ENCODE measurements at regions not wholly inside any gene's neighbourhood (a gene's known extent, or its start where the extent isn't known, plus 50 kb on each side); places are given as distances from the start of the nearest gene placed in this dataset.
"Not testable (repeated sequence)": the region's sequence is repeated elsewhere in the genome, so short reads cannot be mapped to it uniquely, and the experiment has no call there.

- no peak for DNase-seq (ENCODE audit: low read depth)
These were observed 1628.6 kb downstream of the CDH8 start for GRCh38 chr16:60407606-60408005.

- no peak for DNase-seq (ENCODE audit: low read depth)
These were observed 1629.2 kb downstream of the CDH8 start for GRCh38 chr16:60407034-60407433.

GRCh38 chr16:60405286-60405685 is 1631.0 kb downstream of the CDH8 start:
- no peak for DNase-seq (ENCODE audit: low read depth)

GRCh38 chr16:60404401-60404800 is 1631.8 kb downstream of the CDH8 start:
- DNase-seq (ENCODE audit: low read depth): no peak

GRCh38 chr16:60402941-60403340 is 1633.3 kb downstream of the CDH8 start:
- not testable (repeated sequence) for DNase-seq (ENCODE audit: low read depth)

- no peak for DNase-seq (ENCODE audit: low read depth)
These were observed 1643.9 kb downstream of the CDH8 start for GRCh38 chr16:60392380-60392779.

GRCh38 chr16:60371591-60371990 is 1637.5 kb upstream of the GOT2 start:
- no peak for DNase-seq (ENCODE audit: low read depth)

- no peak for DNase-seq (ENCODE audit: low read depth)
These were observed 1633.6 kb upstream of the GOT2 start for GRCh38 chr16:60367739-60368138.

- no peak for DNase-seq (ENCODE audit: low read depth)
These were observed 1629.5 kb upstream of the GOT2 start for GRCh38 chr16:60363566-60363965.

GRCh38 chr16:60359866-60360265 is 1625.8 kb upstream of the GOT2 start:
- DNase-seq (ENCODE audit: low read depth): not testable (repeated sequence)

GRCh38 chr16:60359412-60359811 is 1625.3 kb upstream of the GOT2 start:
- not testable (repeated sequence) for DNase-seq (ENCODE audit: low read depth)

- not testable (repeated sequence) for DNase-seq (ENCODE audit: low read depth)
These were observed 1623.9 kb upstream of the GOT2 start for GRCh38 chr16:60357876-60358522.

- DNase-seq (ENCODE audit: low read depth): no peak
These were observed 1612.1 kb upstream of the GOT2 start for GRCh38 chr16:60346256-60346655.

GRCh38 chr16:60337671-60338070 is 1603.6 kb upstream of the GOT2 start:
- DNase-seq (ENCODE audit: low read depth): no peak

GRCh38 chr16:60331168-60331567 is 1597.1 kb upstream of the GOT2 start:
- no peak for DNase-seq (ENCODE audit: low read depth)

- no peak for DNase-seq (ENCODE audit: low read depth)
These were observed 1595.0 kb upstream of the GOT2 start for GRCh38 chr16:60329108-60329507.

GRCh38 chr16:60328152-60328551 is 1594.0 kb upstream of the GOT2 start:
- DNase-seq (ENCODE audit: low read depth): no peak

- no peak for DNase-seq (ENCODE audit: low read depth)
These were observed 1584.4 kb upstream of the GOT2 start for GRCh38 chr16:60318486-60318885.

GRCh38 chr16:60310846-60311445 is 1576.8 kb upstream of the GOT2 start:
- no peak for DNase-seq (ENCODE audit: low read depth)

GRCh38 chr16:60304720-60305119 is 1570.6 kb upstream of the GOT2 start:
- no peak for DNase-seq (ENCODE audit: low read depth)

- no peak for DNase-seq (ENCODE audit: low read depth)
These were observed 1570.0 kb upstream of the GOT2 start for GRCh38 chr16:60304066-60304465.

GRCh38 chr16:60302676-60303075 is 1568.6 kb upstream of the GOT2 start:
- DNase-seq (ENCODE audit: low read depth): no peak

- no peak for DNase-seq (ENCODE audit: low read depth)
These were observed 1568.1 kb upstream of the GOT2 start for GRCh38 chr16:60302261-60302660.

Data from HT1080 (cell line).